Cardiac fibroblast (primary cell): ENCODE measurements at regions not wholly inside any gene's neighbourhood (a gene's known extent, or its start where the extent isn't known, plus 50 kb on each side); places are given as distances from the start of the nearest gene placed in this dataset.

Source experiments
- DNase-seq, 2 donors: peaks; one replicate each; pipeline versions ENCODE4 v3.0.0 to v3.0.0-alpha.2; 2010; ENCODE audit warnings: low read depth in 2 of 2
- H3K4me3 ChIP-seq, 2 donors: replicated peaks in 1 of 2; 1 replicate in 1 of 2; 2 replicates in 1 of 2; pipeline ENCODE4 v1.5.1; 2011; ENCODE audit warnings: low read depth in 2 of 2, low read length in 2 of 2, mild to moderate bottlenecking in 2 of 2, moderate library complexity in 1 of 2
- CTCF ChIP-seq: IDR thresholded peaks from one replicate; pipeline ENCODE4 v1.5.1; 2011; ENCODE audit warnings: low read depth, mild to moderate bottlenecking, low read length, inconsistent platforms

- DNase-seq = no peak
These were observed 252.5 kb downstream of the DEPDC1B start for GRCh38 chr5:60447488-60447920.

DNA sequence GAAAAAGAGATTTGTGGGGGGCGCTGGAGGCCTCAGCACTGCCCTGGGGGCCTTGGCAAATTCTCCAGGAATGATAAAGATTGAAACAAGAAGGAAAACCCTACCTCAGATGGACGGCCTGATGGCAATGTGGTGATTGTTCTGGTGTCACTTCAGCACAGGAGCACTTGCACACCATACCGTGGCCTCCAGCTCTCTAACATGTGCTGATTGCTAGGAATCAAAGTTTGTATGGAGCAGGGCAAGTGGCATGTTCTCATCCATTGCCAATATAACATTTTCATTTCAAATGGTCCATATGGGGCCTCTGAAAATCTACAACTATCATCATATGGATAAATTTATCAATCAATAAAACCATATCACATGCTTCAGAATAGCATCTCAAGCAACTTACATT, 253.0 kb downstream of the DEPDC1B start:
- no peak for TF ChIP-seq CTCF
- no peak overlapping the region for H3K4me3 ChIP-seq
- no peak for DNase-seq

More at GRCh38 chr5:60447488-60447920, 252.5 kb downstream of the DEPDC1B start:
- no peak overlapping the region for H3K4me3 ChIP-seq
- no peak for TF ChIP-seq CTCF

- H3K4me3 ChIP-seq = no peak overlapping the region
- DNase-seq = peak in 1 of 2 donors; percentile 10
- TF ChIP-seq CTCF = no peak
These were observed 254.0 kb downstream of the DEPDC1B start for GRCh38 chr5:60445921-60446320.

- DNase-seq = no peak
- no peak for TF ChIP-seq CTCF
- no peak overlapping the region for H3K4me3 ChIP-seq
These were observed 254.5 kb downstream of the DEPDC1B start for GRCh38 chr5:60445427-60445826.

- no peak overlapping the region for H3K4me3 ChIP-seq
- TF ChIP-seq CTCF = no peak
- no peak for DNase-seq
These were observed 255.2 kb downstream of the DEPDC1B start for GRCh38 chr5:60444661-60445360.

DNA sequence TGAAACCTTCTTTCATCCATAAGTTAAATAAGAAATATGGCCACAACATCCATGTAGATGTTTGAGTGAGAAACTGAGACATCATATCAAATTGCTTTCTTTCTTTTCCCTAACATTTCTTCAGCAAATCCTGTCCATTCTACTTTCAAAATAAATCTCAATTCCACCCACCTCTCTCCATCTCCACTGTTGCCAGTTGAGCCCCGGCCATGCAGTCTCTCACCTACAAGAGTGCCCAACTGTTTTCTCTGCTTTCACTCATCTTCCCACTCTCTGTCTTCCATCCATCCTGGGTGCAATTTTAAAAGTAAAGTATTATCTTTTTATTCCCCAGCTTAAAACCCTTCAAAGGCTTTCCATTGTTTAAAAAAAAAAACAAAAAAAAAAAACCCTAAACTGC, 260.4 kb downstream of the DEPDC1B start:
- H3K4me3 ChIP-seq = no peak overlapping the region
- no peak for TF ChIP-seq CTCF
- no peak for DNase-seq

DNA sequence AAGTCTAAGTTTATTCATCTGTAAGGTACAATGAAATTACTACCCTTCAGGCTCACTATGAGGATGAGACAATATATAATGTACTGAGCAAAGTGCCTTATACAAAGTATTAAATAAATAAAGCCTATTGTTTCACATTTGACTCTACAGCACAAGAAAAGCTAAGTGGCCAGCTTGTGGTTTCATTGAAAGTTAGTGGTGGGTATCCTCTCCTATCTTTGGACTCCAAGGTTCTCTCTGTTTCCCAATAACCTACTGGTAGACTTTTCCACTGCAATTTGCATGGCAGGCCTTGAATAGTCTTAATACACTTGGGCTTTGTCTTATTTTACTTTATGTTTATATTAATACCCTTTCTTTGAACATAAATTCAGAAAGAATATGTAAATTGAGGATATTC, 262.7 kb downstream of the DEPDC1B start:
- no peak for TF ChIP-seq CTCF
- DNase-seq = no peak
- no peak overlapping the region for H3K4me3 ChIP-seq
